AG10803 (cell line): ENCODE measurements at regions not wholly inside any gene's neighbourhood (a gene's known extent, or its start where the extent isn't known, plus 50 kb on each side); places are given as distances from the start of the nearest gene placed in this dataset.

Source experiments
- DNase-seq: peaks from one replicate; pipeline ENCODE4 v3.0.0; 2010; ENCODE audit warnings: low read depth
- H3K4me3 ChIP-seq: 2 replicates; pipeline ENCODE4 v1.5.1; 2011; ENCODE audit warnings: mild to moderate bottlenecking, low read length, control low read depth
- TF ChIP-seq, protein P1 (sequence below): conservative IDR thresholded peaks from 2 replicates; pipeline ENCODE4 v1.5.1; 2011; ENCODE audit warnings: mild to moderate bottlenecking, low read length, control low read depth, inconsistent platforms

DNA sequence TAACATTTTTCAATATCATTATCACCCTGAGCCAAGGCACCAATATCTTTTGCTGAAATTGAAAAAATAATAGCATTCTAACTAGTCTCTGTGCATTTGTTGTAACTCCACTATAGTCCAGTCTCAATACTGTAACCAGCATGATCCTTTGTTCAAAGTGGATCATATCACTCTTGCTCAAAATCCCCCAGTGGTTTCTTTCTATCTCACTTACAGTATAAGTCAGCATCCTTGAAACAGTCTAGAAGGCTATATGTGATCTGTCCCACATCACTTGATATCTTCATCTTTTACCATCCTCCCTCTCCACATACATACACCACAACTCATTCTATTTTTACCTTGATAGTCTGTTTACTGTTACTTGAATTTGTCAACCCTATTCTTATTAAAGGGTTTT lies 435.7 kb downstream of the CCER1 start:
- TF ChIP-seq, protein P1, sequence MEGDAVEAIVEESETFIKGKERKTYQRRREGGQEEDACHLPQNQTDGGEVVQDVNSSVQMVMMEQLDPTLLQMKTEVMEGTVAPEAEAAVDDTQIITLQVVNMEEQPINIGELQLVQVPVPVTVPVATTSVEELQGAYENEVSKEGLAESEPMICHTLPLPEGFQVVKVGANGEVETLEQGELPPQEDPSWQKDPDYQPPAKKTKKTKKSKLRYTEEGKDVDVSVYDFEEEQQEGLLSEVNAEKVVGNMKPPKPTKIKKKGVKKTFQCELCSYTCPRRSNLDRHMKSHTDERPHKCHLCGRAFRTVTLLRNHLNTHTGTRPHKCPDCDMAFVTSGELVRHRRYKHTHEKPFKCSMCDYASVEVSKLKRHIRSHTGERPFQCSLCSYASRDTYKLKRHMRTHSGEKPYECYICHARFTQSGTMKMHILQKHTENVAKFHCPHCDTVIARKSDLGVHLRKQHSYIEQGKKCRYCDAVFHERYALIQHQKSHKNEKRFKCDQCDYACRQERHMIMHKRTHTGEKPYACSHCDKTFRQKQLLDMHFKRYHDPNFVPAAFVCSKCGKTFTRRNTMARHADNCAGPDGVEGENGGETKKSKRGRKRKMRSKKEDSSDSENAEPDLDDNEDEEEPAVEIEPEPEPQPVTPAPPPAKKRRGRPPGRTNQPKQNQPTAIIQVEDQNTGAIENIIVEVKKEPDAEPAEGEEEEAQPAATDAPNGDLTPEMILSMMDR, result no peak
- H3K4me3 ChIP-seq, result no peak overlapping the region
- no peak for DNase-seq

GRCh38 chr12:90515199-90516175 lies 439.5 kb downstream of the CCER1 start:
- no peak overlapping the region for H3K4me3 ChIP-seq
- peak; percentile 63 for DNase-seq
- TF ChIP-seq, protein P1, result no peak

DNA sequence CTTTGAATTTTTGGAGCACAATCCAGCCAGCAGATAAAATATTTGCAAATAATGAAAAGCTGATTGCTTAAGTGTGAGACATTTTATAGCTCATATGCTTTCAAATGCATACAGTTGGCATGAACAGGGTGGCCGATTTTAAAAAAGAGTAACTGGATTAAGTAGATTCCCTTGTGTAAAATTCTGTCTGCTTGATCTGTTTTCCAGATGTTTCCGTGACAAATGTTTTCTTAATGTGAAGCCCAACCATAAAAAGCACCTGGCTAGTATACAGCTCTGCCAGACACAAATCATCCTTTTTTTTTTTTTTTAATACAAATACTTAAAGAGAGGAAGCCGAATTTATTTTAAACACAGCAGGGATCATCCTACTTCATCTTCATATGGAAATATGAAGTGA lies 440.7 kb downstream of the CCER1 start:
- TF ChIP-seq, protein P1, result no peak

GRCh38 chr12:90512518-90512917 lies 442.5 kb downstream of the CCER1 start:
- TF ChIP-seq, protein P1, result no peak
- no peak for DNase-seq
- H3K4me3 ChIP-seq, result no peak overlapping the region

More for the DNA sequence above, 440.7 kb downstream of the CCER1 start:
- H3K4me3 ChIP-seq, result no peak overlapping the region
- DNase-seq, result peak; percentile 69

GRCh38 chr12:90510948-90511347 lies 444.0 kb downstream of the CCER1 start:
- H3K4me3 ChIP-seq, result no peak overlapping the region
- peak; percentile 39 for DNase-seq
- TF ChIP-seq, protein P1, result no peak

GRCh38 chr12:90504806-90505205 lies 450.2 kb downstream of the CCER1 start:
- TF ChIP-seq, protein P1, result no peak
- H3K4me3 ChIP-seq, result no peak overlapping the region
- DNase-seq, result no peak

DNA sequence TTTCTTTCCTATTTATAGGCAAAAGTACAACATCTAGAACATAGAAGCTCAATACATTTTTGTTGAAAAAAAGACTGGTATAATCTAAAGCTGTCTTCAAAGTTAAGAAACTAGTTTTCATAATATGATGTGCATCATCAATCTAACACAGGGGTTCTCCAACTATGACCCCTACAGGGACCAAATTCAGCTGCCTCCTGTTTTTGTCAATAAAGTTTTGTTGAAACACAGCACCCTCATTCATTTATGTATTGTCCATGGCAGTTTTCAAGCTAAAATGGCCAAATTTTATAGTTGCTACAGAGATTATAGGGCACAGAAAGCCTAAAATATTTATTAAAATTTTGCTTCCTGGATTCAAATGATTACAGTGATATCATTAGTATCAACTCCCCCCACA lies 452.9 kb downstream of the CCER1 start:
- TF ChIP-seq, protein P1, result no peak
- DNase-seq, result no peak
- H3K4me3 ChIP-seq, result no peak overlapping the region
